Right cardiac atrium (tissue), 5 donors: ENCODE measurements at regions not wholly inside any gene's neighbourhood (a gene's known extent, or its start where the extent isn't known, plus 50 kb on each side); places are given as distances from the start of the nearest gene placed in this dataset.
"Not testable (repeated sequence)": the region's sequence is repeated elsewhere in the genome, so short reads cannot be mapped to it uniquely, and the experiment has no call there.

Experiments
- ATAC-seq, 2 donors: fragments of 200-7000 bp; cut with Tn5 transposase; one replicate each; pipeline versions ENCODE4 v1.8.0 to v1.9.1; 2020; ENCODE audit warnings: moderate library complexity in 2 of 2, mild to moderate bottlenecking in 1 of 2
- DNase-seq, 3 donors: peaks; one replicate each; pipeline ENCODE4 v3.0.0-alpha.2; 2020
- H3K27ac ChIP-seq: one replicate; pipeline ENCODE4 v1.5.1; 2013; ENCODE audit warnings: mild to moderate bottlenecking, low read length, control low read depth, moderate library complexity
- H3K27me3 ChIP-seq: one replicate; pipeline ENCODE4 v1.6.1; 2013; ENCODE audit not compliant: control insufficient read depth, insufficient read depth
- H3K4me1 ChIP-seq: one replicate; pipeline ENCODE4 v1.6.1; 2013; ENCODE audit warnings: low read length; ENCODE audit not compliant: control insufficient read depth, insufficient read depth
- H3K4me3 ChIP-seq: one replicate; pipeline ENCODE4 v1.5.1; 2013; ENCODE audit warnings: low read length, control low read depth
- H3K9me3 ChIP-seq: one replicate; pipeline ENCODE4 v1.6.1; 2013; ENCODE audit warnings: low read length; ENCODE audit not compliant: control insufficient read depth
- WGBS: extraction: QIAGEN DNeasy Blood & Tissue Kit; methylation state at CpG from one replicate; pipeline ENCODE4 v1.1.7; 2013; 5-methylcytosine and 5-hydroxymethylcytosine counted together
- intact Hi-C, 4 donors: fragments of 100-400 bp; cut with DNase I; formaldehyde crosslinking; loops; one replicate each; pipeline versions ENCODE4 v1.11.0 to v1.14.0; 2022 to 2023
- donor health status: healthy with polysubstance abuse.
- donor health status: DM: no; HTN: yes; CAD: no.
- donor health status: DM: no; HTN: no; CAD: no.
- donor health status: DM: no; HTN: yes; CAD: no; lungs with severe emphysema.
- donor health status: DM: yes; HTN: yes; CAD: no.

GRCh38 chr11:107276077-107276476, 181.5 kb downstream of the CWF19L2 start:
- H3K4me1 ChIP-seq = no peaks in the 10 kb centered on the region
- H3K27me3 ChIP-seq = no peaks in the 10 kb centered on the region
- 55% methylated on average over 2 of the region's 2 CpGs for WGBS
- no peak for ATAC-seq
- intact Hi-C loops = no loop called here
- H3K9me3 ChIP-seq = no peaks in the 10 kb centered on the region
- no peak overlapping the region for H3K27ac ChIP-seq
- no peak for DNase-seq
- no peak overlapping the region for H3K4me3 ChIP-seq

- Histone ChIP-seq H3K27ac (no peak overlapping the region), H3K4me1 (no peaks in the 10 kb centered on the region), H3K4me3 (no peak overlapping the region), H3K9me3 (no peaks in the 10 kb centered on the region), H3K27me3 (no peaks in the 10 kb centered on the region)
- no peak for DNase-seq
- ATAC-seq = no peak
- 55% methylated on average over 1 of the region's 1 CpG for WGBS
- intact Hi-C loops = no loop called here
Measured at GRCh38 chr11:107275632-107276031, 182.0 kb downstream of the CWF19L2 start.

DNA sequence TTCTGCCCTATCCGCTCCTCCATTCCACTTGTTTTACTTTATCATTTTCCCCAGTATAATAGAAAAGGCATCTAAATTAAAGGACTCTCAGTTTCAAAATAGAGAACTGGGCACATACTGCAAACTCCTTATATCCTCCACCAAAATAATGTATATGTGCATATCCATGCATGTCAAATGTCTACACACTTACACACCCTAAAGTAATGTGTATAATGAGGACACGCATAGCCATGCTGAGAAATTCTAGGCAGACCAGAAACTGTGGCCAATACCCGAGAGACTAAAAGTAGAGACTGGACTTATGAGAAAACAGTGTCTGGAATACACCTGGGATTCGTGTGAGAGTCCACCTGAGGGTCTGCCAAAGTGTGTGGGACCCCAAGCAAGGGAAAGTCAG, 183.5 kb downstream of the CWF19L2 start:
- Histone ChIP-seq H3K4me3 (no peak overlapping the region), H3K27ac (no peak overlapping the region), H3K9me3 (no peaks in the 10 kb centered on the region), H3K27me3 (no peaks in the 10 kb centered on the region), H3K4me1 (no peaks in the 10 kb centered on the region)
- intact Hi-C loops = no loop called here
- 89% methylated on average over 4 of the region's 4 CpGs for WGBS
- DNase-seq (no peak), ATAC-seq (no peak)

GRCh38 chr11:107272561-107272960, 185.1 kb downstream of the CWF19L2 start:
- WGBS = 79% methylated on average over 5 of the region's 5 CpGs
- H3K4me1 ChIP-seq = no peaks in the 10 kb centered on the region
- no peaks in the 10 kb centered on the region for H3K27me3 ChIP-seq
- ATAC-seq (no peak), DNase-seq (no peak)
- no peak overlapping the region for H3K4me3 ChIP-seq
- H3K9me3 ChIP-seq = no peaks in the 10 kb centered on the region
- no peak overlapping the region for H3K27ac ChIP-seq
- intact Hi-C loops = no loop called here

DNA sequence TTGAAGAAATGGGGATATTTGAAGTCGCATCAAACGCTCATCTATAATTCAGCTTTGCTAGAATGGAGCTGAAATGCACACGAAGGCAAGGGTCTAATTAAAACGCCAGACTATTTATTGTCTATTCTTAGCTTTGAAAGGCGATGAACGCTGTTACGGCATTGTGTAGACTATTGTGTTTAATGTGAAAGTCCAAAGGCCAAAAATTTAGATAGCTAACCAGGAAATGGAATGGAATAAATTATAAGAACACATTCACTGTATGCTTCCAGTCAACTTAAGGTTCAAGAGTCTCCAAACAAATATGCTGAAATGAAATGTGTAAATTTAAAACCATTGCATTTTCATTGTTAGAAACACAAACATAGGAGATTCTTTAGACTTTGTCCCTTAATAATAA, 186.2 kb downstream of the CWF19L2 start:
- Histone ChIP-seq H3K4me3 (no peak overlapping the region), H3K27ac (no peak overlapping the region), H3K27me3 (no peaks in the 10 kb centered on the region), H3K9me3 (no peaks in the 10 kb centered on the region), H3K4me1 (no peaks in the 10 kb centered on the region)
- intact Hi-C loops = no loop called here
- no peak for ATAC-seq
- 91% methylated on average over 7 of the region's 7 CpGs for WGBS
- DNase-seq = no peak

DNA sequence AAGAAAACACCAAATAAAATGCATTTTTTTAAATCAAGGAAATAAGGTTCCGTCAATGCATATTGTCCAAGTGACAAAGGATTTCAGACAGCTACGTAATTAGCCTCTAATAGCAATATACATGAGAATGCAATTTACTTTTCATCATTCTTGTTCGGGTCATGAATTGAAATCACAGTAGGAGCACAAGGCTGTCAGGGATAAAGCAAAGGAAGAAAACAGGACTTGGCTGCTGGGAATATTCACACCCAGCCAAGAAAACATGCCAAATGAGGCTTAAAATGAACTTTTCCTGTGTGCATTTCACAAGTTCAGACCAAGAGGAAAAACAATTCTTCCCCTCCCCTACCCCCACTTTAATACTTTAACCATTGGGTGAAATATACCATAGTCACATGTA, 188.6 kb downstream of the CWF19L2 start:
- Histone ChIP-seq H3K27ac (no peak overlapping the region), H3K4me1 (no peaks in the 10 kb centered on the region), H3K27me3 (no peaks in the 10 kb centered on the region), H3K9me3 (no peaks in the 10 kb centered on the region), H3K4me3 (no peak overlapping the region)
- no peak for DNase-seq
- 50% methylated on average over 3 of the region's 3 CpGs for WGBS
- no peak for ATAC-seq
- intact Hi-C loops = no loop called here

DNA sequence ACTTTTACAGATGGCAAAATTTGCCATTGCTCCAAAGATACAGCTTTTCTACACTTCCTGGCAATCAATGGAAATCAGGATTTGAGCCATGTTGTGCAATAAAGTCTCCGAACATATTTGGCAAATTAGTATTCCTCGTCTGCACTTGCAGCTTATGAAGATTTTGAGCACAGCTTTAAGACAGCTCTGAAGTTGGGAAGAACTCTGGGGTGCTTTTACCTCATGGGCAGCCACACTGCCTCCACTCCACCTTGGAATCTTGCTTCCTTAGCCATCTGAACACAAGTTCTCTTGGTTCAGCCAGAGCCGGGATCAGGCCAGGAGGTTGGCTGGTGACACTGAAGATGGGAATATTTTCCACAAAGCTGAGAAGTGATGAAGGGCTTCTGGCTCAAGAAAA, 191.2 kb downstream of the CWF19L2 start:
- ATAC-seq (peak in 1 of 2 donors; percentile 26), DNase-seq (no peak)
- no peaks in the 10 kb centered on the region for H3K27me3 ChIP-seq
- H3K9me3 ChIP-seq = no peaks in the 10 kb centered on the region
- no peak overlapping the region for H3K27ac ChIP-seq
- WGBS = 62% methylated on average over 3 of the region's 3 CpGs
- no peaks in the 10 kb centered on the region for H3K4me1 ChIP-seq
- intact Hi-C loops = no loop called here
- H3K4me3 ChIP-seq = no peak overlapping the region

GRCh38 chr11:107265591-107266121, 192.0 kb downstream of the CWF19L2 start:
- Histone ChIP-seq H3K27ac (no peak overlapping the region), H3K27me3 (no peaks in the 10 kb centered on the region), H3K4me3 (no peak overlapping the region), H3K9me3 (no peaks in the 10 kb centered on the region), H3K4me1 (no peaks in the 10 kb centered on the region)
- intact Hi-C loops = no loop called here
- WGBS = 80% methylated on average over 1 of the region's 1 CpG
- DNase-seq = no peak
- no peak for ATAC-seq

- intact Hi-C loops = no loop called here
Measured at GRCh38 chr11:107263844-107264563, 193.6 kb downstream of the CWF19L2 start.

DNA sequence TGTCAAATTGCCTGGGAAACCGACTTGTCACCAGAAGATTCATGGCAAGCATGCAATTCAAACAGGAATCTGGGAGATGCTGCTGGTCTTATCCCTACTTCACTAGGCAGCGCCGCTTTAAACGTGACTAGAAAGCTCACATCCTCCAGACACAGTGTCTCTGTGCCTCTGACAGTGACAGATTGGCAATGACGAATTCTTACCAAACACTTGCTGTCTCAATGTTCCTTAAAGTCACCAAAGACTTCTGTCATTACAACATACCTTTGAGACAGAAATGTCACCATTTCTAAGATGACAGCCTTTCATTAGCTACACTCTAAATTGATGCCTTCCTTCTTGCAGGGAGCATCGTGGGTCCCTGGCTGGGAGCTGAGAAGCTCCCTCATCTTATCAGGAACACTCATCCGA, 197.8 kb downstream of the CWF19L2 start:
- no peak overlapping the region for H3K4me3 ChIP-seq
- no peak overlapping the region for H3K27ac ChIP-seq
- 32% methylated on average over 7 of the region's 7 CpGs for WGBS
- no peaks in the 10 kb centered on the region for H3K9me3 ChIP-seq
- no peaks in the 10 kb centered on the region for H3K27me3 ChIP-seq
- ATAC-seq = no peak
- intact Hi-C loops = no loop called here
- DNase-seq = no peak
- H3K4me1 ChIP-seq = no peaks in the 10 kb centered on the region

More at GRCh38 chr11:107263844-107264563, 193.6 kb downstream of the CWF19L2 start:
- Histone ChIP-seq H3K4me3 (no peak overlapping the region), H3K27me3 (no peaks in the 10 kb centered on the region), H3K9me3 (no peaks in the 10 kb centered on the region), H3K27ac (no peak overlapping the region), H3K4me1 (no peaks in the 10 kb centered on the region)
- 64% methylated on average over 2 of the region's 2 CpGs for WGBS
- ATAC-seq = no peak
- no peak for DNase-seq

DNA sequence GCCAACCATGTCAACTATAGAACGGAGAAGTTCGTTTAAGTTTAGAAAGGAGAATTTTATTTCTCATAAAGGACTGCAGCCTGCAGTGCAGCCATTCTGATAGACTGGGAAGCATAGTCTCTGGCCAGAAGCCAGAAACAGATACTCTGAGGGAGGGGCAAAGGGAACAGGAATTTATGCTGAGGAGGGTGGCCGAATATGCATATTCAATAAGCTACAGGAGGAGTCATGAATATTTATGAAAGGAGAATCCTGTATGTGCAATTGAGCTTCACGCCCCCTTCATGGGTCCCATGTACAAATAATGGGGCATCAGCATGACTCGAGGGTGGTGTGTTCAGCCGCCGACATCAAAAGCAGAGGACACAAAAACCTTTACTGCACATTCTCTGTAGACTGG, 199.9 kb downstream of the CWF19L2 start:
- DNase-seq (no peak), ATAC-seq (no peak)
- no peak overlapping the region for H3K4me3 ChIP-seq
- no peaks in the 10 kb centered on the region for H3K27me3 ChIP-seq
- intact Hi-C loops = no loop called here
- H3K4me1 ChIP-seq = no peaks in the 10 kb centered on the region
- WGBS = 89% methylated on average over 7 of the region's 7 CpGs
- H3K9me3 ChIP-seq = no peaks in the 10 kb centered on the region
- no peak overlapping the region for H3K27ac ChIP-seq

DNA sequence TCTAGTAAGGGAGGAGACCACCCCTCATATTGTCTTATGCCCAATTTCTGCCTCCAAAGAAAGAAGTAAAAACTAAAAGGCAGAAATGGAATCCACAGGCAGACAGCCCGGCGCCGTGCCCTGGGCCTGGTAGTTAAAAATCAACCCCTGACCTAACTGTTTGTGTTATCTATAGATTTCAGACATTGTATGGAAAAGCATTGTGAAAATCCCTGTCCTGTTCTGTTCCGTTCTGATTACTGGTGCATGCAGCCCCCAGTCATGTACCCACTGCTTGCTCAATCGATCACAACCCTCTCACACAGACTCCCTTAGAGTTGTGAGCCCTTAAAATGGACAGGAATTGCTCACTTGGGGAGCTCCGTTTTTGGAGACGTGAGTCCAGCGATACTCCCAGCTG, 204.0 kb downstream of the CWF19L2 start:
- H3K4me3 ChIP-seq, DNase-seq, intact Hi-C loops, H3K27me3 ChIP-seq, H3K9me3 ChIP-seq, H3K4me1 ChIP-seq, ATAC-seq, H3K27ac ChIP-seq: not testable (repeated sequence)
- 86% methylated on average over 8 of the region's 8 CpGs for WGBS
